Hematopoietic multipotent progenitor cell treated with erythropoietin and hydrocortisone succinate and interleukin-3 and kit ligand, for 15 days (in vitro differentiated cells): ENCODE measurements at regions not wholly inside any gene's neighbourhood (a gene's known extent, or its start where the extent isn't known, plus 50 kb on each side); places are given as distances from the start of the nearest gene placed in this dataset.

Source experiments
- DNase-seq: peaks from one replicate; pipeline ENCODE4 v3.0.0-alpha.2; 2015; ENCODE audit warnings: low spot score

DNA sequence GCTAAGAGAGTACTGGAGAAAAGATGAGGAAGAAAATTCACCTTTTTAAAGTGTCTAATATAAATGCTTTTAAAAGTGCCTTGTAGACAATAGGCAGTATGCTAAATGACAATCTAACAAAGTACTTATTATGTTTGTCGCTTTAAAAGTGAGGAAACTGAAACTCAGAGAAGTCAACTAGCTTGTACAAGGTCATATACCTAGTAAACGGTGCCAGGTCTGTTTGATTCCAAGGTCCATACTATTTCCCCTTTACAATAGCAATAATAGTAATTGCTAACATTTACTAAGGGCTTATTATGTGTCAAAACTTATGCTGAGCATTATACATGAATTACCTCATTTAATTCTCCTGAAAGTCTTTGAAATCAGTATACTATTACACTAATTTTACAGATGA, 328.6 kb upstream of the SLC24A2 start:
- no peak for DNase-seq

DNA sequence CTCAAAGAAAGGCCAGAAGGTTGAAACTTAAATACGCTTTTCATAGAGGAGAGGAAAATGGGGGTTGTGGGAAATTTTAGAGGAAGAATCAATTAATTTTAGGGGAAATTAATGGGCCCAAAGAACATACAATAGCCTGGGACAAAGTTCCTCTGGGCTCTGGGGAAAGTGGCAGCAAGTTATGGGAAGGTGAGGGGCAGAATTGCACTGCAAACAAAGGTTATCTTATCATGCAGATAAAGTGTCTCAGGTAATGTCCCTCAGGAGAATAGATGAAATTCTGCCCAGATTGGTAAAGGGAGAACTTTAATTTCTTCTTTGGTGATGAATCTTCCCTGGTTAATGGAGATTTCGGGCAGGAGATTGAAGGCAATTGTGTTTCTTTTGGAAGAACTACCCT, 326.1 kb upstream of the SLC24A2 start:
- DNase-seq, result no peak

DNA sequence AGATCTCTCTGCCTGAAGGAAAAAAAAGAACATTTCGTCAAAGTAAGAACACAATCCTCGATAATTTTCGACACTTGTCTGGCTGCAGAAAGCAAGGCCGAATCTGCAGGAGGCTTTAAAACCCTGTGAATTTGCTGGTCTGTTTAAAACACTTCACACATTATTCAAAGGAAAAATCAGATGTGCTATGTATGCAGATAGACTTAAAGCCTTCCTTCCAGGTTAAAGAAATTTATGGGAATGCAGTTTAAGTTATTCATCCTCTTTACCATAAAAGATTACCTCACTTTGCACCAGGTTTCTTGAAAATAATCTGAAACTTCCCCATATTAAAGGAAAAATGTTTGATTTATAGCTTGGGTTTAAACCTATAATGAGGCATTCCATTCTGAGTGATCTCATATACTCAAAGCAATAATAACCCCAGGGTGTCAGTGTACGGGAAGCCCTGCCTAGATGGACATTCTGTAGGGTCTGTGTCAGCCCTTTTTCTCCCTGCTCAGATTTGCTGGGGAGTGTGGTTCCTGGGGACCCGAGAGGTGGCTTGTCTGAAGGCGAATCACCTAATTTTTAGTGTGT, 323.5 kb upstream of the SLC24A2 start:
- DNase-seq, result no peak

DNA sequence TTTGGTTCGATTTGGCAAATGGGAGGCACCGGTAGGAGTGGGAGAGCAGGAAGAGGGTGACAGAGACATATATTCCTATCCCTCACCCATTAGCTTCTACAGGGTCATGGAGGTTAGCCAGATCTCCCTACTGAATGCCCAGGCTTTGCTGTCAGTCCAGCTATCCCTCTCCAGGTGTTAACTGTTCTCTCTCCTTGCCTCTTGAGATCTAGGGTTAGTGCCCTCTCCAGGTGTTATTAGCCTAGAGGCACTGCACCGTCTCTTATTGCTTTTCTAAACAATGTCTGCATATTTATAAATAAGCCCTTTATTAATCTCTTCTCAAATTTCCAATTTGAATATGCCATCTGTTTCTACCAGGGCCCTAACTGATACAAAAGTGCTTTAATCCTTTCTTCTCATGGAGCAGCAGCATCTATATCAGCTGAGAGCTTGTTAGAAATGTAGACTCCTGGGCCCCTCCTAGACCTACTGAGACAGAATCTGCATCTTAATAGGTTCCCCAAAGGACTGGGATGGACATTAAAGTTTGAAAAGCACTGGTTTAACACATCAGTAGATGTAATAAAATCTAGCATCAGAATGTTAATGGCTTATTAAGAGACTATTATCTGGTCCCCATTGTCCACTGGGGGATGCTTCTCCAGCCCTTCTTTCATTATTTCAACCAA, 322.5 kb upstream of the SLC24A2 start:
- no peak for DNase-seq

DNA sequence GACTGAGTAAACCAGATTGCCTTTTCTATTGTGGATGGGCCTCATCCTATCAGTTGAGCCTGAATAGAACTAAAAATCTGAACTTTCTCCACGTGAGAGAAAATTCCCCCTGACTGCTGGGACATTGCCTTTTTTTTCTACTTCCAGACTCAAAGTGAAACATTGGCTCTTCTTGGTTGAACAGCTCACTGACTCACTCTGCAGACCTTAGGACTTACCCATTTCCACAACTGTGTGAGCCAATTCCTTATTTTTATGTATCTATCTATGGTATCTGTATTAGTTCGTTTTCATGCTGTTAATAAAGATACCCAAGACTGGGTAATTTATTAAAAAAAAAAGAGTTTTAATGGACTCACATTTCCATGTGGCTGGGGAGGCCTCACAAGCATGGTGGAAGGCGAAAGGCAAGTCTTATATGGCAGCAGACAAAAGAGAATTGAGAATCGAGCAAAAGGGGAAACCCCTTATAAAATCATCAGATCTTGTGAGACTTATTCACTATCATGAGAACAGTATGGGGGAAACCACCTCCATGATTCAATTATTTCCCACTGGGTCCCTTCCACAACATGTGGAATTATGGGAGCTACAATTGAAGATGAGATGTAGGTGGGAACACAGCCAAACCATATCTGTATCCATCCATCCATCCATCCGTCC, 306.7 kb upstream of the SLC24A2 start:
- DNase-seq, result no peak

DNA sequence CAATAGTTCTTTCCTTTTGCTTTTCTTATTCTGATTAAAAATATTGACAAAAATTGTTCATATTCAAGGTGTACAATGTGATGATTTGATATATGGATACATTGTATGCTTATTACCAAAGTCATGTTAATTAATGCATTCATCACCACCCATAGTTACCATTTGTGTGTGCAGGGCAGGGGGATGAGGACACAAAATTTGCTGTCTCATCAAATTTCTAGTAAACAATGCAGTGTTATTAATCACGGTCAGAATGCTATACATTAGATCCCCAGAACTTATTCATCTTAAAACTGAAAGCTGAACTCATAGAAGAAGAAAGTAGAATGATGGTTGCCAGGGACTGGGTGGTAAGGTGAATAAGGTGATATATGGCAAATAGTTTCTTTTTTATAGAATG, 303.7 kb upstream of the SLC24A2 start:
- no peak for DNase-seq

DNA sequence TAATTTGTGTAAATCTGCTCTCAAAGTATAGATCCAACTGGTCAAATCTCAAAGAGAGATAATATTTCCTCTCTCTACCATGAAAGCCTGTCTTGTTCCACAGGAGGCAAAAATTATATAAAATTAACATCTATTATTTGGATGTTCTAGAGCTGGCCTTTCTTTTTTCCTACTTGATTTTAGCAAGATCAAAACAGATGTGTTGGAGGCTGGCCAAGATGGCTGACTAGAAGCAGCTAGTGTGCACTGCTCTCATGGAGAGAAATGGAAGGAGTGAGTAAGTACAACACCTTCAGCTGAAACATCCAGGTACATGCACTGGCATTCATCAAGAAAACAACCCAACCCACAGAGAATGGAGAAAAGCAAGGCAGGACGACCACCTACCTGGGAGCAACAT, 298.6 kb upstream of the SLC24A2 start:
- no peak for DNase-seq

DNA sequence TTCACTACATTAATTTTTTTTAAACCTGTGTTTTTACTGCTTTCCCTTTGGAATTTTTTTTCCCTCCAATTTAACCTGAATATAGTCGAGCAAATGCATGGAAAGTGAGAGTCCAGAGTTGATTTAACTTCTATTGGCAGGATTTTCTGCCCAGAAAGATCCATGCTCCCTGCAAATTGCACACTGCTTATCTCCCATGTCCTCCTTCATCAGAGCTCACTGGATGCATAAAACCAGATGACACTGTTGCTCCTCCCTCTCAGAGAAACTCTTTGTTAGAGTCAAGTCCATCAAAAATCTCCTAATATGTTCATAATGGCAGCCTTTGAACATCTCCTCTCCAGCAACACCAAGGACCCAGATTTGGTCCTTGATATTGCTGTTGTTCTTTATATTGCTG, 297.0 kb upstream of the SLC24A2 start:
- no peak for DNase-seq

DNA sequence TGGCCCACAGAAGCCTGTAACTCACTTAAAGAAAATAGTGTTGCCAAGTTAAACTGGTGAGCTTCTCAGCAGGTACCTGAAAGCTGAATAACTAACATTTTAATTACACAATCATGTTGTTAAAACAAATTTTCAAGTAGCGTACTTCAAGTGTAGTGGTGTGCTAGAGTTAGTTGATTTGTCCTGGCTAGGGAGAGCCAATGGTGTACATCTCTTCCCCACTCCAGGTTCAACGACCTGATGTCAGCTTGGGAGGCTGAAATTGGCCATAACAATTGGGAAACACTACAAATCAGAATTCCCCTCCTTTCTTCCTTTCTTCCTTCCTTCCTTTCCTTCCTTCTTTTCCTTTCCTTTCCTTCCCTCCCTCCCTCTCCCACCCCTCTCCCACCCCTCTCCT, 295.3 kb upstream of the SLC24A2 start:
- DNase-seq, result no peak

DNA sequence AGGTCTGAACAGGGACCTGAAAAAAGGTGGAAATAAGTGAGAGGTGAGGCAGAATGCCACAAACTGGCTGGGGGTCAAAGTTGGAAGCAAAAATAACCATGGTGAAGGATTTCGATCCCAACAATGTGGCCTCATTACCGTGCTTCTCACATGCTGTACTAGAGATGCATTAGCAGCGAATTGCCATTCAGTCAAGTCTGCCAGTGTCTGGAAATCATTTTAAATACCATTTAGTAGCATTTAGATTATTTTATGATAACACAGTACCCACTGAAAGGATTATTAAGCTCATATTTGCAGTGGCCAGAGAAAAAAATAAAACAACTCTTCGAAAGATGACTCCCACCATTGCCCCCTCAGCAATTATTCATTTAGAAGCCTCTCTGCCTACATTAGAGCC, 294.6 kb upstream of the SLC24A2 start:
- DNase-seq, result no peak

DNA sequence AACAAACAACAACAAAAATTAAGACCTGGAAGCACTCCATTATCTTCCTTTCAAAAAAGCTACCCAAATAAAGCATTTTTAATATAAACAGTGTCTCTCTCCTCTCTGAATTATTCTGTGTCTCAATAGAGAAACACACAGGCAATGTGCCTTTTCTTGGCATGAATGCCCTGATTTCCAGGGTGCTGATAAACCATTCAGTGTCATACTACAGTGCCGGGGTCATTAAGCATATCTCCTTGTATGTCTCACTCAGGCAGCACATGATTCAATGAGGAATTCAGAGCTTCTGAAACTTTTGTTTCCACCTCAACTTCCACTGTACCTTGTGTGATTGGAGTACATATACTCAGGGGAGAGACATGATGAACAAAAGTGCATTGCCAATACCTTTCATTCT, 294.0 kb upstream of the SLC24A2 start:
- no peak for DNase-seq

DNA sequence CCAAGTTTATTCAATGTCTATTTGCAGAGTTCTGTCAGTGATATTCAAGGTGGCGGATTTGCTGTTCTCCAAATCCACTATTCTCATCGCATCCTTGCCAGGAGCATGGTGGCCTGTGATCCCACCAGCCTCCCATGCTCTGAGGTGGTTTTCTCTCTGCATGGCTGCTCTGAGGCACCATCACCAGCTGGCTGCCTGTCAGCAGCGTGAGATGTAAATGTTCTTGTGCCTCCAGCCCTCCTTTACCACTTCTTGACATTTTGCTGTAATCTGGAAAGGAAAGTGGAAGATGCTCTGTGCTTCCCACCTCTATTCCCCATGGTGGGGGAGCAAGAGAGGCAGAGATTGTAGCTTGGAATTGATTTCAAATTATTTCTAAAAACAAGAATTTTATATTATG, 293.6 kb upstream of the SLC24A2 start:
- DNase-seq, result no peak

DNA sequence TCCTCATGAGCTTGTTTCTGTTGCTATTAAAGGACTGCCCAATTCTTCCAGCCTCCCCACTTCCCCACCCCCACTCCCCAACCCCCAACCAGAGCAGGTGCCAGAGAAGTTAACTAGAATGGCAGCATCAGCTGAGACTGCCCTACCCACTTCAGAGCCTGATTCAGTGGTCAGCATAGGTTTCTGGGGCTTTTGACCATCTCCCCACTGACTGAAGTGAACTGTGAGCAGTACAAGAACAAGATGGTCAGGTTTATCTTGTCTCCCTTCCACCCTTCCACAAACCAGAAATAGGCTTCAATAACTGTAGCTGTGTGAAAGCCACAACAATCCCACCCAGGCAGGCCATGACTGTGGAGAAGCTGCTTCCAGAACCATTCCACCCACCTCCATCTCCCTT, 289.4 kb upstream of the SLC24A2 start:
- DNase-seq, result no peak

DNA sequence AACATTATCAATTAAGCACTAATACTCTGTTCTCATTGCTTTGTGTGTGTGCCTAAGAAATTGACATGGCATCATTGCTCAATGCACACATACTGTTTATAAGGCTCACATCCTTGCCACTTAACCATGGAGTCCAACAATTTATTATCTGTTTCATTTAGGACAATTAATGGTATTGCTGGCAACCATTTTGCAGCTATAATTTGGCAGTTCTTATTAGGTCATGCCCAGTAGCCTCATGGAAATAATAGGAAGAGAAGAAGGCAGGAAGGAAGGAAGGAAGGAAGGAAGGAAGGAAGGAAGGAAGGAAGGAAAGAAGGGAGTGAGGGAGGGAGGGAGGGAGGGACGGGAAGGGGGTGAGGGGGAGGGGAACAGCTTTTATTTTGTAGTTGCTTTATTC, 285.5 kb upstream of the SLC24A2 start:
- no peak for DNase-seq

DNA sequence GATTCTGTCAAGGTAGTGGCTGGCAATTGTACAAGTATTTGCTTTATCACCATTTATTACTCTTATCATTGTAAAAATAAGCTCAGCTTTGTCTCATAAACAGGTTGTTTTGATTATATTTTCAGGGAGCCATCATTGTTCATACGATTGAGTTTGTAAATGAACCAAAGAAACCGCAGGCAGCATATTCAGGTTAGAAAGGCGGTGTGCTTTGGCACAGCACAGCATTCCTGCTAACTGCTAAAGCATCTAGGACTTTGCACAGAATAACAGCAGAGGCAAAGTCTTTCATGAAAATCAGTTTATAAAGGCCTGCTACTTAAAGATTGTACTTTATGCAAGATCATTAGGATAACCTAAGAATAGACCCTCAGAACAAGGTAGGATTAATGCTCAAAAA, 281.5 kb upstream of the SLC24A2 start:
- no peak for DNase-seq

DNA sequence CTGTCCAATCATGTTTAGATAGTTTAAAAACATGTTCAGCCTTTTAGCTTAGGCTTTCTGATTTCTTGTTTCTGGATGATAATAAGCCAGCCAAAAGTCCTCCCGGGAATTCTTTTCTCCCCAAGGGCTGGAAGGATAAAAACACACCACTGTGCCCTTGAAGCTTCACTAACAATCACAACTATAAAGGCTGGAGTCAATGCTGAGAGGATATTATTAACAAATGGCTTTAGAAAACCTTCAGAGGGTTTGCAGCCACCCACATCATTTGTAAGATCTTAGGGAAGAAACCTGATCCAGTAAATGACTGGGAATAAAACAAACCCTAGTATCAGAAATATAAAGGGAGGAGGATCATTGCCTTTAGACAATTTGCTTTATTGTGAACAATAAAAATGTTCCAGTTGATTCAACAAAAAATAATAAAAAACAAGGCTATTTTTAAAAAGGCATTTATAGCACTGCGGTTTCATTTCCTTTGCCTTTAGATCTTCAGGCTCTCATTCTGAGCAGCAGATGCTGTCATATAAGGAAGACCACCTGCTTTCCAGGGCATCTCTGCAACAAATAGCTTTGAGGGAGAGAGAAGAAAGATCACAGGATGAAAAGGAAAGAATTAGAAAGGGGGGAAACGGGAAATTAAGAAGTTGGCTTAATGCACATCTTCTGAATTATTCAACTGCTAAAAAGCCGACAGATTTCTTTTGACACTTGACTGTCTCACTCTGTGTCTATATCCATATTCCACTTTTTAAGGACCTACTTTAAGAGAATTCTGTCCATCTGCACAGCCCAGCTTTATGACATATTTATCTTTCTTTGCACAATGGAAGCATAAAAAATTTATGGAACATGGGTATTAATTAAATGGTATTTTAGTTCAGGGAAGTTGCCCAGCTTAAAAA, 277.2 kb upstream of the SLC24A2 start:
- no peak for DNase-seq

DNA sequence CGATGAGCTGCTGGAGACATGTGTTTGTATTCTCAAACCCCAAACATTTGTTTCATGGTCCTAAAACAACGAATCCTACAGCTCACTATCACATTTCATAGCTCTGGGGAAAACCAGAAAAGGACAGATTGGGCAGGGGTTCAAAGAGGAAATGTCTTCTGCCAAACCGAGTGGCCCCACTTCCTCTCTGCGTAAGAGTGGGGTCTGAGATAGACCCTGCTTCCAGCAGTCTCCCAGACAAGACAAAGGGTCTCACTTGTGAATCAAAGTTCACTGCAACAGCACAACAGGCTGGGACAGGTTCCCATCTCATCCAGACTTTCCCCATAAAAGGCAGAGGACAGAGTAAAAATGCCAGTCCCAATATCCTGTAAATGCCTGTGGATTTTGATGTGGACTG, 276.2 kb upstream of the SLC24A2 start:
- DNase-seq, result no peak

DNA sequence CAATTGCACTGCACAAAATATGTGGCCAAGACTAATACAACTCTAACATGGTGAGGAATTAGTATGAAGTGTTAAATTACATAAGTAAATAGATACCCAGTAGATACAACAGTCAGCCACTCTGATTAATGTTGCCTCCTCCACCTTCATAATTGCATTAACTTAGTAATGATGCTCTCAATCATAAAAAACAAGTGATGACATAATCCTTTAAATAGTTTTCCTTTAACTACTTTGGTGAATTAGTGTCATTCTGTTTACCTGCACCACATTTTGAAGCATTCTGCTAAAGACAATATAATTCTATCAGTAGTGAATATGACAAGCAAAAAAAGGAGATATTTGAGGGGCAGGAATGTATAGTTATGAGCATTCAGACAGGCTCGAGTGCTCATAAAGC, 265.9 kb upstream of the SLC24A2 start:
- DNase-seq, result no peak

DNA sequence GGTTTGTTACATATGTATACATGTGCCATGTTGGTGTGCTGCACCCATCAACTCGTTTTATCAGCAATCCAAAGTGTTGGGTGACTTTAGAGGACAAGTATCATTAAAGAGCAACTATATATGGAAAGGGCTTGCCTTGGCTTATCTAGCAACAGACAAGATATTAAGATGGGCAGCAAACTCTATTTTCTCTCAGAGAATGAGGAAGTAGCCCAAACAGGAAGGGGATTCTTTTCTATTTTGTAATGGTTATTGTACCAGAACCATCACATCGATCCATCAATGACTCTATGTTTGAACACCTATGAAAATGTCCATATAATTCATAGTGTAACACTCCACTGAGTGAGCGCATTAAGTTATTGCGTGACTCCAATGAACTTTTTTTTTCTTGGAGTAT, 260.1 kb upstream of the SLC24A2 start:
- DNase-seq, result no peak

DNA sequence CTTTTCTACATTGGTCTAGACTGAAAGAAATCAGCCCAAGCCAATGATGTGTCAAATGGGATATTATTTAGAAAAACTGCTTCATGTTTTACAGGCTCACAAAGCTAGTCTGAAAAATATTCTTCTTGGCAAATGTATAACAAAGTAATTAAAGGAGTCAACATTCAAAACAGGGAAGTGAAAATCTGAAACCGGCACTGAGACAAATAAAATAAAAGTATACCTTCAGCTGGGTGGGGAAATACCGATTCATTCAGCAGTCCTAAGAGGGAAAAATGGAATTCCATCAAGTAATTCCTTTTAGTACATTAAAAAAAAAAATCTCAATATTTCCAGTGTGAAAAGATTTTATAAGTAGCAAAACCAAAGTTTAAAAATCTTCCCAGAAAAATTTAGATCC, 259.6 kb upstream of the SLC24A2 start:
- no peak for DNase-seq

DNA sequence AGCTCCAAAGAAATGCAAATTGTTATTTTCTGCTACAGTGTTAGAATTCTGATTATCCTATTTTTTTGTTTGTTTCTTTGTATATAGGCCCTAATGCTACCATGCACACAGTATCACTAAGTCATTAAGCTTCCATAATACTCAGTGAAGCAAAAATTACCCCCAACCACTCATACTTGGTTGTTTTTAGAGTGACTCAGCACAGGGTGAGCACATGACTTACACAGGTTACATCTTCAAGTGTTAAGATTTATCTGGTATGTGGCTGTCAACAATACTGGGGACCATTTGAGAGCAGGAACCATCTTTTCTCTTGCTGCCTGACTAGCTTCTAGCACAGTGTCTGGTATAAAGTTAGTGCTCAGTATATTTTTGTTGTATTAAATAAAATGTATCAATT, 255.8 kb upstream of the SLC24A2 start:
- DNase-seq, result no peak

DNA sequence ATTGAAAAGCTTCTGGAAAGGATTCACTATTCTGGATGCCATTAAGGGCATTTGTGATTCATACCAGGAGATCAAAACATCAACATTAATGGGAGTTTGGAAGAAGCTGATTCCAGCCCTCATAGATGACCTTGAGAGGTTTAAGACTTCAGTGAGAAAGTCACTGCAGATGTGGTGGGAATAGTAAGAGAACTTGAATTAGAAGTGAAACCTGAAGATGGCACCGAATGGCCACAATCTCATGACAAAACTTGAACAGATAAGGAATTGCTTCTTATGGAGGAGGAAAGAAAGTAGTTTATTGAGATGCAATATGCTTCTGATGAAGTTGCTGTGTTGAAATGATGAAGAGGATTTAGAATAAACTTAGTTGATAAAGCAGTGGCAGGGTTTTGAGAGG, 254.6 kb upstream of the SLC24A2 start:
- DNase-seq, result no peak

DNA sequence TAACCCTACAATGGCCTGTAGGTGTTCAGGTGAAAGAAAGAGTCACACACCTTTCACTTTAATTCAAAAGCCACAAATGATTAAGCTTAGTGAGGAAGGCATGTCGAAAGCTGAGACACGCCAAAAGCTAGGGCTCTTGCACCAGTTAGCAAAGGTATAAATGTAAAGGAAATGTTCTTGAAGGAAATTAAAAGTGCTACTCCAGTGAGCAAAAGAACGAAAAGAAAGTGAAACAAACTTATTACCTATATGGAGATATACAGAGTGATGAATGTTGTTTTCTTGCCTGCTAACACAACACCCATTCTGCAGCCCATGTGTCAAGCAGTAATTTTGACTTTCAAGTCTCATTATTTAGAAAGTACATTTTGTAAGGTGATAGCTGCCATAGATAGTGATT, 254.2 kb upstream of the SLC24A2 start:
- no peak for DNase-seq
